Endothelial cell of hepatic sinusoid (primary cell): ENCODE measurements at regions not wholly inside any gene's neighbourhood (a gene's known extent, or its start where the extent isn't known, plus 50 kb on each side); places are given as distances from the start of the nearest gene placed in this dataset.

Source experiments
- in situ Hi-C: cut with HindIII; loops from 2 replicates; pipeline ENCODE4 v1.10.0; 2017; ENCODE audit warnings: low sequenced_read_pairs

- in situ Hi-C loops, result no loop called here
Observed at GRCh38 chr11:29019960-29020683, 911.9 kb downstream of the METTL15 start.

DNA sequence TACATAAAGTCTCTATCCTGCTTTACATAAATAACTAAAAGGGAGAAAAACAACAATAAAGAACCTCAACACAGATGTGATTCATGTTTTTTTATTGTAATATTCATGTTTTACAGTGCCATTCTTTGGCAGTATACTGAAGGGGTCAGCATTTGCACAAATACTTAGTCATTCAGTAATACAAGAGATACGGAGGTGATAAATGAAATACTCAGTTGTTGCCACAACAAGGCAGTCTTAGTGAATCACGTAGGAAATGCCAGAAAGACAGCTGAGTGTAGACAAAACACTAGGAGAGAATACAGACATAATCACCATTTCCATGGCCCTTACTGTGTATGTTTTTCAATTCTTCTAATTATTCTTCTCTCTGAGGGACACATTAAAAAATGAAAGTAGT is 910.4 kb downstream of the METTL15 start:
- in situ Hi-C loops, result no loop called here

DNA sequence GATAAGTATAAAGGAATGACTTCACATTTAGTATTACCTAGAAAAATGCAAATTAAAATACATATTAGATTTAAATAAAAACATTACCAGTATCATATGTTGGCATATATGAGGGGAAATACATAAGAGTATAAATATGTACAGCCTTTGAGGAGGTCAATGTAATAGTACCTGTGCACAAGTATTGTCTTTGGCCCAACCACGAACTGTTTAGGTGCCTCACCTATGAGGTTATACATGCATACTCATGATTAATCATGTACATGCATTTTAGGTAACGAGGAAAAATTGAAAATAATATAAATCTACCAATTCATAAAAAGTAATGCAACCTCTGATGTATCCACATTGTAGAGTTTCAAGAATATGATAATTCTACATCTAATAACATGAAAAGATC is 909.8 kb downstream of the METTL15 start:
- in situ Hi-C loops, result no loop called here

DNA sequence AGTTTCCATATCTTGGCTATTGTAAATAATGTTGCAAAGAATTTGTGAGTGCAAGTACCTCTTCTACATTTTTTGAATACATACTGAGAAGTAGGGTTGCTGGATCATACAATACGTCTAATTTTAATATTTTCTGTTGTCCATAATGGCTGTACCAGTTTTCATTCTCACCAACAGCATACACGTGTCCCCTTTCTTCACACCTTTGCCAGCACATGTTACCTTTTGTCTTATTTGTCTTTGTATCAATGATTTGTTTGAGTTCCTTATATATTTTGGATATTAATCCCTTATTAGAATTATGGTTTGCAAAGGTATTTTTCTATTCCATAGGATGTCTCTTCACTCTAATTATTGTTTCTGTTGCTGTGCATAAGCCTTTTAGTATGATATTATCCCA is 904.3 kb downstream of the METTL15 start:
- in situ Hi-C loops, result no loop called here

DNA sequence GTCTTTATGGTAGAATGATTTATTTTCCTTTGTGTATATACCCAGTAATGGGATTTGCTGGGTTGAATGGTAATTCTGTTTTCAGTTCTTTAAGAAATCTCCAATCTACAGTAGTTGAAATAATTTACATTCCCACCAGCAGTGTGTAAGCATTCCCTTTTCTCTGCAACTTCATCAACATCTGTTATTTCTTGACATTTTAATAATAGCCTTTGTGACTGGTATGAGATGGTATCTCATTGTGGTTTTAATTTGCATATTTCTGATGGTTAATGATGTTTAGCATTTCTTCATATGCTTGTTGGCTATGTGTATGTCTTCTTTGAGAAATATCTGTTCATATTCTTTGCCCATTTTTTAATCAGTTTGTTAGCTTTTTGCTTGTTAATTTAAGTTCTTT is 901.2 kb downstream of the METTL15 start:
- in situ Hi-C loops, result no loop called here

DNA sequence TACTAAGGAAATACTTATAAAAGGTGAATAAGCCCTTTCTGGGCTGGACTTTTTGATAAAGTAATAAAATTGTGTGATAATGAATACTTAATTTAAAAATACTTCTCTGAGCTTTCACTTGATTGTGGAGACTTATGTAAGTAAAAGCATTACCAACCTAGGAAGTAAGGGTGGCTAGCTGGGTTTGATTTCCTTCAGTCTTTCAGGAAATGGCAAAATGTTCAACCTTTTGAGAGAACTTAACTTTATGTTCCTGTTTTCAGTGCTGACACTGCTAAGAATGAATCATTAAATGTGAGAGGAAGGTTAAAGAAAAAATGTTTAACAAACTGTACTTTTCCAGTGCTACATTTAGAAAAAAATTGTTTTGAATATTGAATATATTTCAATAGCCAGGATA is 900.3 kb downstream of the METTL15 start:
- in situ Hi-C loops, result no loop called here

DNA sequence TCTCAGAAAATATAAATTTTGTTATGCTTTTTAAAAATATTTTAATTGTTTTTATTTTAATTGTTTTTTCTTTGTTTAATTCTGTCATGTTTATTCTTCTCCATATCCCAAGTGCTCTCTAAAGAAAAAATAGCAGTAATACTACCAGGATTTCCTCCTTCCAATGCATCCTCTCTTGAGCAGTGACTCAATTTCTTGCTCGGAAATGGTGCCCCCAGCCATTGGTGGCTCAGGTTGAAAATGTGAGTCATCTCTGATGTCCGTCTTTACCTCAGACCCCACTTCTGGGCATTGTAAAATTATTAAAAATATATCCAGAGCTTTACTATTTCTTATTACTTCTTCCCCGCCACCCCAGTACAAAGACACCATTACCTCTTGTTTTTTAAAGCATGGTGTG is 898.5 kb downstream of the METTL15 start:
- in situ Hi-C loops, result no loop called here

DNA sequence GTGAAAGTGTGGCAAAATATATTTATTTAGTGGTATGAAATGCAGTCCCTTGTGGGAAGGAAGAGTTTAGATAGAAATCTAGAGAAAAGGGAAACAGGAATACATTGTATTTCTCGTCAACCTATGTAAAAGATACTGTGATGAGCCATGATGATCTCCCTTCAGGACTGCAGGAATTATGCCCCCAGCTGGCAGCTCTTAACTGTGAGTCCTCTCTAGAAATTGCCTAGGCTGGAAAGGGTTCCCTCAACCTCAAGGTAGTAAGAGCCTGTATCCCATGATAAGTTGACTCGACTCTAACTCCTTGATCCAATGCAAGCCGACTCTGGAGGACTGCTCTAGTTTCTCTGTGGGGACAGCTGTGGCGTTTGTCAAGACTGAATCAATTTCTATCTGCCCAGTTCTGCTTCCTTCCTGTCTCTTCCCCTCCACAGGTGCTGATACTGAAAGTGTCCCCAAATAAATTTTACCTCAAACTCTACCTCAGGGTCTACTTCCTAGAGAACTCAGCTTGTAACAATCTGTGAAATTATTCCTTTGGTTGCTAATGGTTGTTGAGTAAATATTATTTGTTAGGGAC is 897.3 kb downstream of the METTL15 start:
- in situ Hi-C loops, result no loop called here

GRCh38 chr11:29002816-29003215 is 894.6 kb downstream of the METTL15 start:
- in situ Hi-C loops, result no loop called here

DNA sequence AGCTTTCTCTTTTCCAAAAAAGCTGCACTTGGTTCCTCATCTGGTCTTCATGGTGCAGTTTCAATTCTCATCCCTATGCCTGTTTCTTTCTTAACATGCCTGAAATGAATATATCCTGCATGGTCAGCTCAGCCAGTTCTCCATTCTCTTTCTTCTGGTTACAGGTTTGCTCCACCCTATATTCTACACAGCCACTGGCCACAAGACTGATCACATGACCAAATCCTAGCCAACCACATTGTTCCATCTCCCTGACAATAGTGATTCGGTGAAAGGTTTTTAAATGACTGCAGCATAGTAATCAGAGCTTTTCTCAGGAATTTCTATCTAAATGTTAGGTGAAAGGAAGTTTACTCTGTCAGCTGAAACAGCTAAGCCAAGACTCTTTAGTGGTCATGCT is 891.4 kb downstream of the METTL15 start:
- in situ Hi-C loops, result no loop called here

- in situ Hi-C loops, result no loop called here
Observed at GRCh38 chr11:28992996-28993395, 884.8 kb downstream of the METTL15 start.

DNA sequence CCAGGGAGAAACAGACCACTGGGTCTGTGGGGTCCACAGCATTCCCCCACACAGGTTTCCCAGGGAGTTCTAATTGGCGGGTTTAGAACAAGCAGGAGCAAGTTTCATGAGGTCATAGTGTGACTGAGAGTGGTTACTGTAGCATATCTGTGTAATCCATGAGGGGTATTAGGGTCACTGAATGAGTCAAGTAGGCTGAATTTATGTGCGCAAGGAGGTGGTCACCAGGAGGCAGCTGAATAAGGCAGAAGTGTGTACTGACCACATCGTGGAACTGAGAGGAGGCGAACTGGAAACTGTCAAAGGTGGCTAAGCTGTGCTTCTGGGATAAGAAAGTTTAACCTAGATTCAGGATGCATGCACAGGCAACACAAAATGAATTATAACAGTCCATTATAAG is 876.0 kb downstream of the METTL15 start:
- in situ Hi-C loops, result no loop called here

- in situ Hi-C loops, result no loop called here
Observed at GRCh38 chr11:28983780-28984179, 875.6 kb downstream of the METTL15 start.

- in situ Hi-C loops, result no loop called here
Observed at GRCh38 chr11:28981381-28981780, 873.2 kb downstream of the METTL15 start.

DNA sequence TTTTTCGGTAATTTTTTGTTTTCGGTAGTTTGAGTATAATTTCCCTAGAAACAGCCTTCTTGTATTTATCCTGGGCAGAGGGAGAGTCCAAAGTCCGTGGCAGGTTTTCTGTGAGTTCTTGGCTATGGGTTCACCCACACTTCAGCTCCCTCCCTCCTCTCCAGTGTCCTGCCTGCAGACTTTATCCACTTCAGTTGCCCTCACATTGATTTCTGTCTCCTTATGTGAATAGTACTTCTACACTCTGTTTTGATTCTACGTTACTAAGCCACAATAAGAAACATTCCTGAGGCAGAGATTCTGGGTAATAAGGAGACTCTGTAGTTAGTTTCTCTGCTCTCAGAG is 868.6 kb downstream of the METTL15 start:
- in situ Hi-C loops, result no loop called here

- in situ Hi-C loops, result no loop called here
Observed at GRCh38 chr11:28976012-28976800, 868.0 kb downstream of the METTL15 start.

DNA sequence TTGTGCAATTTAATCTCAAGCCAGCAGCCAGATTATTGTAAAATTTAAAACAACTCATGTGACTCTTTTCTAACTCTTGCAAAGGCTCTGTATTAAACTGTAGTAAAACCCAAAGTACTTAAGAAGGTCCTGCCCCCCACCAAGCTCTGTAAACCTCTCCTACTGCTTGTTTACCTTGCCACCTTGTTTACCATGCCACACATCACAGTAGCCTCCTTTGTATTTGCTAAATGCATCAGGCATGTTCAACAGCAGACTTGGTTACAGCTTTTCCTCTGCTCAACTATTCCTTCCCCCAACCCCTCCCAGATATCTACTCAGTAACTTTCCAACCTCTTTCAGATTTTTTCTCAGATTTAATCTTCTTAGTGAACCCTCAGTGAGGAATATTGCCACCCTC is 861.6 kb downstream of the METTL15 start:
- in situ Hi-C loops, result no loop called here

DNA sequence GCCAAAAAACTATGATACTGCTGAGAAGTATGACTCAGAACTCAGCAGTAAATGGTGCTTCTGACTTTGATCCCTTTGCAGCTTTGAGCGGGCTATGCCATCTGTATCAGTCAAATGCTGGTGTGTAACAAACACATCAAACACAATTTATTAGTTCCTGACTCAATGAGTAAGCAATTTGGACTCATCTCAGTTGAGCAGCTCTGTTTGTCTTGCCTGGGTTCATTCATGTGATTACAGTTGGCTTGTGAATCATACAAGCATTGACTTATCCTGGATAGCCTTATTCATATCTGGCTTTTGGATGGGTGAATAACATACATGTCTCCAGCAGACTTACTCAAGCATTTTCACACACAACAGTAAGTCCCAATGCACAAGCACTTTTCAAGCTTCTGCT is 858.8 kb downstream of the METTL15 start:
- in situ Hi-C loops, result no loop called here

GRCh38 chr11:28965819-28966218 is 857.6 kb downstream of the METTL15 start:
- in situ Hi-C loops, result no loop called here

GRCh38 chr11:28964811-28965210 is 856.6 kb downstream of the METTL15 start:
- in situ Hi-C loops, result no loop called here

GRCh38 chr11:28963187-28963586 is 855.0 kb downstream of the METTL15 start:
- in situ Hi-C loops, result no loop called here

GRCh38 chr11:28962502-28962901 is 854.3 kb downstream of the METTL15 start:
- in situ Hi-C loops, result no loop called here
